GM12878 (cell line): ENCODE measurements at regions not wholly inside any gene's neighbourhood (a gene's known extent, or its start where the extent isn't known, plus 50 kb on each side); places are given as distances from the start of the nearest gene placed in this dataset.

Source experiments
- ATF2 ChIP-seq: IDR thresholded peaks from 2 replicates; pipeline ENCODE4 v1.6.1; 2012; ENCODE audit warnings: low read length, inconsistent platforms
- ELK1 ChIP-seq: IDR thresholded peaks from 2 replicates; pipeline ENCODE4 v1.6.1; 2012; ENCODE audit warnings: low read depth, low read length, improper control_type of control experiment
- NFIC ChIP-seq: IDR thresholded peaks from 2 replicates; pipeline ENCODE4 v1.6.1; 2012; ENCODE audit warnings: low read depth, mild to moderate bottlenecking, inconsistent platforms, low read length, moderate library complexity
- PML ChIP-seq: IDR thresholded peaks from 2 replicates; pipeline ENCODE4 v1.6.1; 2012; ENCODE audit warnings: low read length, inconsistent platforms
- POLR2AphosphoS2 ChIP-seq: IDR thresholded peaks from 2 replicates; pipeline ENCODE4 v1.6.1; 2011; ENCODE audit warnings: low read depth, mild to moderate bottlenecking, low read length, improper control_type of control experiment, moderate library complexity
- RELA ChIP-seq: fragments of 450-650 bp; IDR thresholded peaks from 2 replicates; pipeline ENCODE4 v1.8.0; 2014; ENCODE audit warnings: borderline replicate concordance; ENCODE audit not compliant: partially characterized antibody
- SKIL ChIP-seq: fragments of 450-650 bp; IDR thresholded peaks from 2 replicates; pipeline ENCODE4 v1.6.1; 2017; ENCODE audit warnings: mild to moderate bottlenecking, low read depth, inconsistent platforms; ENCODE audit not compliant: poor library complexity, severe bottlenecking
- ZBED1 ChIP-seq: IDR thresholded peaks from 2 replicates; pipeline ENCODE4 v1.6.1; 2016; ENCODE audit warnings: borderline replicate concordance
- ZNF274 ChIP-seq: IDR thresholded peaks from one replicate; pipeline ENCODE4 v1.8.0; 2011; ENCODE audit not compliant: insufficient read length, insufficient read depth

GRCh38 chr1:94350350-94350924, 67.8 kb upstream of the ABCD3 start (continued):
- TF ChIP-seq ELK1 (no peak), ATF2 (no peak), NFIC (no peak), PML (no peak), ZBED1 (no peak), RELA (no peak), SKIL (no peak), ZNF274 (no peak), POLR2AphosphoS2 (no peak)
